Heart left ventricle (tissue), 13 donors: ENCODE measurements at regions not wholly inside any gene's neighbourhood (a gene's known extent, or its start where the extent isn't known, plus 50 kb on each side); places are given as distances from the start of the nearest gene placed in this dataset.

Experiments
- POLR2A ChIP-seq, 2 donors: fragments of 450-650 bp; IDR thresholded peaks; one replicate each; pipeline ENCODE4 v1.6.1; 2017; ENCODE audit warnings: antibody characterized with exemption in 2 of 2, mild to moderate bottlenecking in 2 of 2, moderate library complexity in 2 of 2
- TF ChIP-seq, protein P1 (sequence below), 12 donors: fragments of 200-600 bp; sonication (generic) in 4 of 12; IDR thresholded peaks; one replicate each; pipeline versions ENCODE4 v1.5.0 to v1.8.0; 2018 to 2022; ENCODE audit warnings: antibody characterized with exemption in 12 of 12, mild to moderate bottlenecking in 5 of 12
- donor health status: ischemic (EF 13 %, LVEDD 7.1; RV severe dilation, severe dysfunction).
- donor health status: DM: no; HTN: yes; CAD: no.
- donor health status: DM: no; HTN: no; CAD: no.
- donor health status: ischemic (EF 25% LVEDD 6.9; RV normal size, moderate dysfunction).
- donor health status: ischemic (EF 25% LVEDD 5.7; RV mildly dilated, moderate dysfunction).
- donor health status: ischemic (EF 35%, LVEDD 5.7; RV mildly dilated, moderate dysfunction).
- donor health status: nonischemic (EF 11% LVEDD 7.7; RV severe dilation, severe dysfunction).
- donor health status: DM: yes; HTN: yes; CAD: no.
- donor health status: PGD.
- donor health status: ischemic (EF 29% LVEDD 5.4; RV normal size, mild dysfunction).
- donor health status: nonischemic (EF 23%, LVEDD 6.1; RV moderate dilation, normal function).

- TF ChIP-seq, protein P1, sequence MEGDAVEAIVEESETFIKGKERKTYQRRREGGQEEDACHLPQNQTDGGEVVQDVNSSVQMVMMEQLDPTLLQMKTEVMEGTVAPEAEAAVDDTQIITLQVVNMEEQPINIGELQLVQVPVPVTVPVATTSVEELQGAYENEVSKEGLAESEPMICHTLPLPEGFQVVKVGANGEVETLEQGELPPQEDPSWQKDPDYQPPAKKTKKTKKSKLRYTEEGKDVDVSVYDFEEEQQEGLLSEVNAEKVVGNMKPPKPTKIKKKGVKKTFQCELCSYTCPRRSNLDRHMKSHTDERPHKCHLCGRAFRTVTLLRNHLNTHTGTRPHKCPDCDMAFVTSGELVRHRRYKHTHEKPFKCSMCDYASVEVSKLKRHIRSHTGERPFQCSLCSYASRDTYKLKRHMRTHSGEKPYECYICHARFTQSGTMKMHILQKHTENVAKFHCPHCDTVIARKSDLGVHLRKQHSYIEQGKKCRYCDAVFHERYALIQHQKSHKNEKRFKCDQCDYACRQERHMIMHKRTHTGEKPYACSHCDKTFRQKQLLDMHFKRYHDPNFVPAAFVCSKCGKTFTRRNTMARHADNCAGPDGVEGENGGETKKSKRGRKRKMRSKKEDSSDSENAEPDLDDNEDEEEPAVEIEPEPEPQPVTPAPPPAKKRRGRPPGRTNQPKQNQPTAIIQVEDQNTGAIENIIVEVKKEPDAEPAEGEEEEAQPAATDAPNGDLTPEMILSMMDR (IDR thresholded peaks at IDR 0.05), result no peak
- TF ChIP-seq POLR2A (IDR thresholded peaks at IDR 0.05), result no peak
These were observed 69.1 kb downstream of the ASCL4 start for GRCh38 chr12:107843351-107844311.
